GM12874 (cell line): ENCODE measurements at regions not wholly inside any gene's neighbourhood (a gene's known extent, or its start where the extent isn't known, plus 50 kb on each side); places are given as distances from the start of the nearest gene placed in this dataset.

Experiments used
- TF ChIP-seq, protein P1 (sequence below): IDR thresholded peaks from 2 replicates; pipeline ENCODE4 v1.5.1; 2011; ENCODE audit warnings: low read depth, mild to moderate bottlenecking, control low read depth, low read length, moderate library complexity; ENCODE audit not compliant: insufficient read depth

DNA sequence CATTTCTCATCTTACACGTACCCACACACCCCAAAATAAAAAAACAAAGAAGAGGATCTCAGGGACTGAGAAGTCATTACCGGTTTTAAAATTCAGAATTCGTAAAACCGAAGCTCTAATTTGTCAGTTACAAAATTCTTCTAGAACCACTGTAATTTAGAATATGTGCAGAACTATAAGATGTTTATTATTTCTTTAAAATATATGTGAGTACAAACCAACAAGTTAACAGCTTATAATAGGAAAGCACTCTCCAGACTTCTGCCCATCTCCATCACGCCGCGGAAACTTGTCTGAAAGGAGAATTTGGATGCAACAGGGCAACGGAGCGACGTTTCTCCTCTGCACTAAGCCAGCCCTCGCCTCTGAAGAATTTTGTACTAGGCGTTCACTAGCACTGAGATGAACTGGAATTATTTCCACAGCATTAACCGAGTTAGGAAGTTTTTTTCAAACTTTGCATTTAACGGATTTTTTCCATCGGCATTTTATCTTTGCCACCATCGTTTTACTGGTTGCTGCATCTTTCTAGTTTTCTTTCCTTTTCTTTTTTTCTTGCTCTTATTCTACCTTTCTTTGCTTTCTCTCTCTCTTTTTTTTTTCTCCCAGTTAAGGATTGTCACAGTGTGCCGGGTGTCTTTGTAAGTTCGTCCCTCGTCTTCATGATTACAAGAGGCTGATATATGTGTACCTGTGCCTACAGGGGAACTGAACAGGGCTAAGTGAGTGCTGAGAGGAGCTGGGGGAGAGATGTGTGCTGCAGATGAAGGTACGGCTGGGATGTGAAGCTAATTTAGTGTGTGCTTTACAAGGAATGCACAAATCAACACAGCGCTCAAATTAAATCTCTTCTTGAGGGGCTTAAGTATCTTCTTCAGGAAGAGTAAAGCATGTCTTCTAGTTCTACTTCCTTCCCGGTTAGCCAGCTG lies 295.9 kb upstream of the NFE2L3 start:
- TF ChIP-seq, protein P1, sequence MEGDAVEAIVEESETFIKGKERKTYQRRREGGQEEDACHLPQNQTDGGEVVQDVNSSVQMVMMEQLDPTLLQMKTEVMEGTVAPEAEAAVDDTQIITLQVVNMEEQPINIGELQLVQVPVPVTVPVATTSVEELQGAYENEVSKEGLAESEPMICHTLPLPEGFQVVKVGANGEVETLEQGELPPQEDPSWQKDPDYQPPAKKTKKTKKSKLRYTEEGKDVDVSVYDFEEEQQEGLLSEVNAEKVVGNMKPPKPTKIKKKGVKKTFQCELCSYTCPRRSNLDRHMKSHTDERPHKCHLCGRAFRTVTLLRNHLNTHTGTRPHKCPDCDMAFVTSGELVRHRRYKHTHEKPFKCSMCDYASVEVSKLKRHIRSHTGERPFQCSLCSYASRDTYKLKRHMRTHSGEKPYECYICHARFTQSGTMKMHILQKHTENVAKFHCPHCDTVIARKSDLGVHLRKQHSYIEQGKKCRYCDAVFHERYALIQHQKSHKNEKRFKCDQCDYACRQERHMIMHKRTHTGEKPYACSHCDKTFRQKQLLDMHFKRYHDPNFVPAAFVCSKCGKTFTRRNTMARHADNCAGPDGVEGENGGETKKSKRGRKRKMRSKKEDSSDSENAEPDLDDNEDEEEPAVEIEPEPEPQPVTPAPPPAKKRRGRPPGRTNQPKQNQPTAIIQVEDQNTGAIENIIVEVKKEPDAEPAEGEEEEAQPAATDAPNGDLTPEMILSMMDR, result no peak

DNA sequence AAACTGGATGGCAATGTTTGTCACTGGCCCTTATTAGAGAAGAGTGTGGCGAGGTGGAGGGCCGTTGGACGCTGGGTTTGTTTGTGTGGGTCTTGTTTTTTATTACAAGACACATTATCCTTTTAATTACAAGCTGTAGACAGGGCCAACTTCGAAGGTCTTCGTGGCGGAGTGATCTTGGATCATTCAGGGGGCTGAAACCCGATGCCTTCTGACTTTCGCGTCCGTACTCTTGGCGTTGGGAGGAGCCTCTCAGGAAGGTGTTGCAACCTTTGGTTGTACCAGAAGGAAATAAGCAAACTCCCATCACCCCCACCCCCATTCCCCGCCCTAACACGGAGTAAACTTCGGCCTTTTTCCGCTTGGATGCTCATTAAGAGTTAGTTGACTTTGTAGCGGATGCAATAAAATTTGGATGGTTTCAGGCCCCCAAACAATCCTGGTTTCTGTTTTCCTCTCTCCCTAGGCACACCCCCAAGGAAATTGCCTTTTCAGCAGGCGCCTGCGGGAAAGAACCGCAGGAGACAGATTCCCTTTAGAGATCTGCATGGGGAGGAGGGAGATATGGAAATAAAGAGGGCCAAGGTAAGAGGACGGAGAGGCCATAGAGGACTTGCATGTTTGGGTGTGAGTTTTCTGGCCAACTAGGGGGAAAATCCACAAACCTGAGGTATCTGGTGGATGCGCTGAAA lies 294.5 kb upstream of the NFE2L3 start:
- TF ChIP-seq, protein P1, result no peak

DNA sequence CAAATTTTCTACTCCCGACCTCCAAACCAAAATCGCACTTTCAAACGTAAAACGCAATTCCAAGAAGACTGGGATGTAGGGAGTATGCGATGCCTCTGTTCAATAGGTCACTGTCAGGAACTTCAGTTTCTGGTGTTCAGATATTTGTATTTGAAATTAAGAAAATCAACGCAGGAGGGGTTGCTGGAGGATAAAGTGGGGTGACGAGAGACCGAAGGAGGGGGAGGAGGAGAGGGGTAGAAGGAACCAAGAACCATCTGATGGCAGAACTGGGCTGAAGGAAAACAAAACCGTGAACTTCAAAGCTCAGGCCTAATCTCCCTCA lies 293.8 kb upstream of the NFE2L3 start:
- TF ChIP-seq, protein P1, result no peak

DNA sequence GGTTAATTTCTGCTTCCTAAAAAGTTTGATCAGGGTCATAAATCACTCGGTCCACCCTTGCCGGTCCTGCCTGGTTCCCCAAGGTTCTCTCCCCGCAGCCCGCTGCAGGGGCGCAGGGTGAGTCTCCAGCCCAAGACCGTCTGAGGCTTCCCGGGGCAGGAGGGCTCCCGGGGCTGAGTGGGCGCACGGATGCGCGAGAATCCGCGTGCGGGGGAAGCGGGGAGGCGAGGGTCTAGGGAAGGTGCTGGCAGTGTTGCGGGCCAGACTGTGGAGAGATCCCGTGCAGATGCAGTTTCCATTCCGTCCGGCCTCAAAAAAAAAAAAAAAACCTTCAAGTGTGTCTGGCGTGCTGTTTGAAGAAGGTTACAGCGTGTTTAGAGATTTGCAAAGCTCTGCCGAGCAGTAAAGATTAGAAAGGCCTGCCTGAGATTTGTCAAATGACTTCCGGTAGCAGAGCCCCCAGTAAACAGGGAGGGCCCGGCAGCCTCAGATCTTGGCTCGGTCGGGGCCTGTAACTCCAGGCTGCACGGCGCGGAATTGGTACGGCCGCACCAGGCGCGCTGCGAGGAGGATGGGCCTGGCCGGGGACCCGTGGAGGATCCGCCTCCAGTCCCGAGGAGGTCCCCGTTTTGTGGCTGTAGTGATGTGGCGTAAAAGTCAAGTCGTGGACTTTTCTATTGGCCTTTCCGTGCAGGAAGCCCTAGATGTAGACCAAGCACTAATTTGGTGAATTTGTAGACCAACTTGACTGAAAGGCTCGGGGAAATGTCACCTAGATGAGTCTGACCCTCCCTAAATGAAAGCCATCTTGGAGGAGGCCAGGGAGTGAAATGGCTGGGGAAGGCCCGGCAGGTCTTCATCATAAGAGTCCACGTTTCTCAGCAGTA lies 293.2 kb upstream of the NFE2L3 start:
- TF ChIP-seq, protein P1, result no peak

DNA sequence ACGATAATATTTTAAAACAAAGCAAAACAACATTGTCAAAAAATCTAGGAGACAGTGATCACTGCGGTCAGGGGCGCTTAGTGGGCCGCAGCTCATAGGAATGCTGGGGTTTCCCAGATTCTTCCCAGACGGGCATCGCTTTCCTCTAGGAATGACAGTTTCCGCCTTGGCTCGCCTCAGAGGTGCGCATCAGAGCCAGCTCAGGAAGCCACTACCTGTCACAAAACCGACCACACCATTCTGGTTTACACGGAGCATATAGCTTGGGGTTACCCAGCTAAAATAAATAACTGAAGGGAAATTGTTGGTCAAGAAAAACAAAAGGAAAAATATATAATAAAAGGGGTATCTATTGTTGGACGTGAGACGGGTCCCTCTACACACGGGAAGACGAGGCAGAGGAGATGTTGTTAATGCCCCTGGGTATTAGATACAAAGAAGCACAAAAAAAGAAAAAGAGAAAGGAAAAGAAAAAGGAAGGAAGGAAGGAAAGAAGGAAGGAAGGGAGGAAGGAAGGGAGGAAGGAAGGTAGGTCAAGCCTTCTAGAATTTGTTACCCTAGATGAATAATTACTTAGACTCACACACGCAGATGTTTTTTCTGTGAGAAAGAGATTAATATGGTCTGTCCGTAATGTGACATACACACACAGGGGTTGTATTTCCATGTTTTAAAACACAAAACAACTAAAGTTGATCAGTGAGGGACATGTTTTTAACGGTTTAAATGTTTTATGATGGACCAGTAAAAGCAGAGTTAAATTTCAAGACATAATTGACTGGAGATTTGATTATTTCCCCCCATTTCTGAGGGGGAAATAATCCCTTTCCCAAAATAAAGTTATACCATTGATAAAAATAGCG lies 292.4 kb upstream of the NFE2L3 start:
- TF ChIP-seq, protein P1, result no peak

DNA sequence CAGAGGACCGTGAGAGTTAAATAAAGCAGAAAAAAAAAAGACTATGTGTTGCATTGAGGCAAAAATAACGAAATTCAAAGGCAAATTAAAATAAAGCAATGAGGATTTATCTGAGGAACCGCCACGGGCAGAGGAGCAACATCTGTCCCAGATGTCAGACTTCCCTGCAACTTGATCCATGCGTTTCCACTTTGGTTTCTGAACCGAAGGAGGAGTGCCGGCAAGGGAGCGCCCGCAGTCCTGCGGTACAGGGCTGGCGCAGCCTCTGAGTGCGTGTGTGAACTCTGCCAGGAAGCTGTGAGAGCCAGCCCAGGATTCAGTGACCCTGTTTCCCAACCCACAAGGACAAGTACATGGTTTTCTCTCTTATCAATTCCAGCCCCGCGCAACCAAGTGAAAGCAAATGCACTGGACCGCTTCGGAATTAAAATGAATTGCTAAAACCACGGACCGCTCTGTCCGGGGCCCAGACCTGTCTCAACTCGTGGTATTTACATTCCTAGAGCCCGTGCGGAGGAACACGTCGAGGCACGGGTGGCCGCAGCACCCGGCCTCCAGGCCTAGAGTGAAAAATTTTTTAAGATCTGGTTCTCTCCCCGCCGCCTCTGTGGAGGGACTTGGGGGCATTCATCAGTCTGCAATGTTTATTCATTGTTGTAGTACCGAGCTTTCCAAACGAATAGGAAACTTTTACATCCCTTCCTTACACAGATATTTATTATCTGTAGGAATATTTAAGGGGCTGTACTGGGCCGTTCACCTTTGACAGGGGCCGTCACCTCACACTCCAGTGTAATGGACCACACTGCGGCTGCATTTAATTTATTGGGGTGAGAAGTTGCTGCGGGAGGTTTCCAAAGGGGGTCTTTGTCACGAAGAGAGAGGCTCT lies 291.5 kb upstream of the NFE2L3 start:
- TF ChIP-seq, protein P1, result no peak
